Thyroid gland (tissue), 4 donors: ENCODE measurements at regions not wholly inside any gene's neighbourhood (a gene's known extent, or its start where the extent isn't known, plus 50 kb on each side); places are given as distances from the start of the nearest gene placed in this dataset.

Experiments used
- CTCF ChIP-seq, 6 experiments: fragments of 200-600 bp in 3 of 6; fragments of 450-650 bp in 3 of 6; sonication (generic) in 3 of 6; IDR thresholded peaks; one replicate each; pipeline ENCODE4 v1.5.1; 2016 to 2019; ENCODE audit warnings: antibody characterized with exemption in 6 of 6, mild to moderate bottlenecking in 2 of 6, inconsistent platforms in 1 of 6, moderate library complexity in 1 of 6
- POLR2A ChIP-seq, 2 donors: fragments of 450-650 bp; IDR thresholded peaks; one replicate each; pipeline ENCODE4 v1.6.1; 2017; ENCODE audit warnings: antibody characterized with exemption in 2 of 2, mild to moderate bottlenecking in 2 of 2, moderate library complexity in 1 of 2

GRCh38 chr1:170448661-170449158 lies 83.3 kb upstream of the GORAB start:
- no peak for TF ChIP-seq POLR2A (IDR thresholded peaks at IDR 0.05)
- TF ChIP-seq CTCF (IDR thresholded peaks at IDR 0.05), result no peak
